ENCODE measurements at regions not wholly inside any gene's neighbourhood (a gene's known extent, or its start where the extent isn't known, plus 50 kb on each side); places are given as distances from the start of the nearest gene placed in this dataset.
A peak's percentile ranks its signal among the peaks of the same experiment; 100 is the strongest.

GRCh38 chr4:180669680-180670079 is 1573.5 kb upstream of the TENM3 start:
- no peaks in the 10 kb centered on the region for H3K36me3 ChIP-seq (ENCODE audit: control insufficient read depth, insufficient read depth, low read length)
- CTCF ChIA-PET: no interaction called here
- no peak overlapping the region for H2BK15ac ChIP-seq (ENCODE audit: low read depth, low read length)
- no peak overlapping the region for H2AK5ac ChIP-seq (ENCODE audit: low read depth, low read length)
- no peak overlapping the region for H3K23ac ChIP-seq (ENCODE audit: low read depth, low read length)
- POLR2A ChIA-PET (ENCODE audit: unreplicated experiment): no interaction called here
- in situ Hi-C loops (cut with MboI; ENCODE audit: low sequenced_read_pairs): loop anchor here (10.0 kb wide), 1 partner anchor 285 kb away; no protein-coding TSS in a partner anchor
- no peak overlapping the region for H3K9ac ChIP-seq (ENCODE audit: low read depth, low read length)
- no peaks in the 10 kb centered on the region for H3K4me1 ChIP-seq (ENCODE audit: control insufficient read depth, insufficient read depth, low read length)
- H3K9me3 ChIP-seq (ENCODE audit: control insufficient read depth, insufficient read depth, low read length): no peaks in the 10 kb centered on the region
- H3K27me3 ChIP-seq (ENCODE audit: control insufficient read depth, insufficient read depth, low read length): no peaks in the 10 kb centered on the region
- no peak overlapping the region for H2BK5ac ChIP-seq (ENCODE audit: low read depth, low read length, poor library complexity, severe bottlenecking)
- H2BK20ac ChIP-seq (ENCODE audit: low read depth, low read length): no peak overlapping the region
- dilution Hi-C loops (cut with HindIII; ENCODE audit: low sequenced_read_pairs, unreplicated experiment): loop anchor here (25.0 kb wide), 1 partner anchor 293 kb away; no protein-coding TSS in a partner anchor
- intact Hi-C loops (cut with micrococcal nuclease): loop anchor here (5.0 kb wide), 1 partner anchor 173 kb away; no protein-coding TSS in a partner anchor
- H2AFZ ChIP-seq (replicated peaks; ENCODE audit: low read length, poor library complexity): no peak overlapping the region
- H4K8ac ChIP-seq (ENCODE audit: low read depth in 2 of 2, low read length in 2 of 2): no peak overlapping the region
- no peak overlapping the region for H3K4me2 ChIP-seq (ENCODE audit: low read depth, low read length)
- no peak overlapping the region for H3K4me3 ChIP-seq (ENCODE audit: insufficient read depth, low read depth, low read length)
- H4K20me1 ChIP-seq (ENCODE audit: insufficient read depth, low read length): no peaks in the 10 kb centered on the region
- TF ChIP-seq MAZ (IDR thresholded peaks at IDR 0.05; ENCODE audit: borderline replicate concordance, low read depth, low read length) (no peak), CHD1 (IDR thresholded peaks at IDR 0.05; ENCODE audit: low read depth, low read length) (no peak), BHLHE40 (IDR thresholded peaks at IDR 0.05; ENCODE audit: low read depth, low read length) (no peak), RCOR1 (IDR thresholded peaks at IDR 0.05; ENCODE audit: insufficient replicate concordance, low read length) (no peak), SMC3 (IDR thresholded peaks at IDR 0.05; ENCODE audit: low read depth, low read length) (no peak), MAFK (IDR thresholded peaks at IDR 0.05; ENCODE audit: low read depth, low read length) (no peak), ELK1 (IDR thresholded peaks at IDR 0.05; ENCODE audit: borderline replicate concordance, low read depth, low read length) (no peak), FOS (IDR thresholded peaks at IDR 0.05; ENCODE audit: low read depth, low read length) (no peak), NFE2L2 (IDR thresholded peaks at IDR 0.05; ENCODE audit: low read depth, low read length) (no peak)
- TF ChIP-seq, protein P1, sequence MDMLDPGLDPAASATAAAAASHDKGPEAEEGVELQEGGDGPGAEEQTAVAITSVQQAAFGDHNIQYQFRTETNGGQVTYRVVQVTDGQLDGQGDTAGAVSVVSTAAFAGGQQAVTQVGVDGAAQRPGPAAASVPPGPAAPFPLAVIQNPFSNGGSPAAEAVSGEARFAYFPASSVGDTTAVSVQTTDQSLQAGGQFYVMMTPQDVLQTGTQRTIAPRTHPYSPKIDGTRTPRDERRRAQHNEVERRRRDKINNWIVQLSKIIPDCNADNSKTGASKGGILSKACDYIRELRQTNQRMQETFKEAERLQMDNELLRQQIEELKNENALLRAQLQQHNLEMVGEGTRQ (IDR thresholded peaks at IDR 0.05; ENCODE audit: low read depth, low read length): no peak
- no peaks in the 10 kb centered on the region for H3K79me1 ChIP-seq (ENCODE audit: low read depth in 1 of 2, low read length in 2 of 2)
- no peak overlapping the region for H3K56ac ChIP-seq (ENCODE audit: extremely low read depth, insufficient read depth, low read length)
- DNase-seq (peak; percentile 44), ATAC-seq (ENCODE audit: low read depth) (no peak)
- WGBS, 2 experiments (ENCODE audit: extremely low coverage in 2 of 2, insufficient read length in 1 of 2): no CpG with 5 or more reads among the region's 4 CpGs
- H2AK9ac ChIP-seq (replicated peaks; ENCODE audit: low read depth, low read length, poor library complexity): no peak overlapping the region
- no peak overlapping the region for H2BK120ac ChIP-seq (ENCODE audit: low read depth, low read length)
- no peak overlapping the region for H4K91ac ChIP-seq (ENCODE audit: insufficient read depth, low read depth, low read length)
- H3K18ac ChIP-seq (ENCODE audit: low read depth, low read length): no peak overlapping the region
- H3K4ac ChIP-seq (ENCODE audit: low read depth, low read length): no peak overlapping the region
- no TSS peak for BruUV-seq (replicated peaks)
- H4K5ac ChIP-seq (ENCODE audit: low read depth, low read length): no peak overlapping the region
- no peak overlapping the region for H3K27ac ChIP-seq (ENCODE audit: insufficient read depth, low read length)
- H3K14ac ChIP-seq (replicated peaks; ENCODE audit: low read depth, low read length): no peak overlapping the region
- H3K9me1 ChIP-seq (ENCODE audit: insufficient read depth, low read length): no peaks in the 10 kb centered on the region

Measured in IMR-90 (cell line).